K562 (cell line): ENCODE measurements at regions not wholly inside any gene's neighbourhood (a gene's known extent, or its start where the extent isn't known, plus 50 kb on each side); places are given as distances from the start of the nearest gene placed in this dataset.

ENCODE experiments used
- EP300 ChIP-seq: IDR thresholded peaks from 2 replicates; pipeline ENCODE4 v1.6.1; 2012; ENCODE audit warnings: low read length, improper control_type of control experiment
- KHSRP ChIP-seq: fragments of 450-650 bp; IDR thresholded peaks from 2 replicates; pipeline ENCODE4 v1.6.1; 2017
- MEIS2 ChIP-seq: fragments of 450-650 bp; IDR thresholded peaks from 2 replicates; pipeline ENCODE4 v1.6.1; 2014; ENCODE audit warnings: mild to moderate bottlenecking; ENCODE audit not compliant: partially characterized antibody
- PYGO2 ChIP-seq: fragments of 450-650 bp; IDR thresholded peaks from 2 replicates; pipeline ENCODE4 v1.6.1; 2016; ENCODE audit warnings: mild to moderate bottlenecking, missing genetic modification characterization, moderate library complexity, missing compliant biosample characterization
- ZNF3 ChIP-seq: fragments of 250-450 bp; sonication (Bioruptor Pico); IDR thresholded peaks from 2 replicates; pipeline ENCODE4 v1.5.0; 2021; ENCODE audit warnings: mild to moderate bottlenecking, moderate library complexity
- TF ChIP-seq, protein P1 (sequence below): sonication (generic); formaldehyde crosslinking; IDR thresholded peaks from 2 replicates; pipeline ENCODE4 v1.4.0; 2020; ENCODE audit warnings: mild to moderate bottlenecking, missing genetic modification reagents

DNA sequence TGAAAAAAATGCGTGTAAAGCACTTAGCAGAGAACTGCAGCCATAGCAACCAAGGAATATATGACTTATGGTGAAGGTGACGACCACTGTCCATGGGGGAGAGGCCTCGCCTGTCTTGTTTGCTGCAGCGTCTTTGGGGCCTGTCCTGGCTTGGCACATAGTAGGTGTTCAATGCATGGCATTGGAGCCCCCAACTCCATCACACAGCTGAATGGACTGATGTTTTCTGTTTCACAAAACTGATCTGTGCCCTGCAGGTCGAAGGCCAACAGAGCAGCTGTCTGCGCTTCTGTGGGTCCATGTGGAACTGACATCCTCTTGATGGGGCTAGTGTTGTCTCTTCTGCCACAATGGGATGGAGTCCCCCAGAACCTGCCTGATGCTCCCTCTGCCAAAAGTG, 296.0 kb downstream of the PTPRU start:
- TF ChIP-seq KHSRP (no peak), EP300 (no peak), PYGO2 (no peak), MEIS2 (no peak), ZNF3 (no peak)
- TF ChIP-seq, protein P1, sequence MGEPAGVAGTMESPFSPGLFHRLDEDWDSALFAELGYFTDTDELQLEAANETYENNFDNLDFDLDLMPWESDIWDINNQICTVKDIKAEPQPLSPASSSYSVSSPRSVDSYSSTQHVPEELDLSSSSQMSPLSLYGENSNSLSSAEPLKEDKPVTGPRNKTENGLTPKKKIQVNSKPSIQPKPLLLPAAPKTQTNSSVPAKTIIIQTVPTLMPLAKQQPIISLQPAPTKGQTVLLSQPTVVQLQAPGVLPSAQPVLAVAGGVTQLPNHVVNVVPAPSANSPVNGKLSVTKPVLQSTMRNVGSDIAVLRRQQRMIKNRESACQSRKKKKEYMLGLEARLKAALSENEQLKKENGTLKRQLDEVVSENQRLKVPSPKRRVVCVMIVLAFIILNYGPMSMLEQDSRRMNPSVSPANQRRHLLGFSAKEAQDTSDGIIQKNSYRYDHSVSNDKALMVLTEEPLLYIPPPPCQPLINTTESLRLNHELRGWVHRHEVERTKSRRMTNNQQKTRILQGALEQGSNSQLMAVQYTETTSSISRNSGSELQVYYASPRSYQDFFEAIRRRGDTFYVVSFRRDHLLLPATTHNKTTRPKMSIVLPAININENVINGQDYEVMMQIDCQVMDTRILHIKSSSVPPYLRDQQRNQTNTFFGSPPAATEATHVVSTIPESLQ (CRISPR knock-in tag): no peak
